ENCODE measurements at regions not wholly inside any gene's neighbourhood (a gene's known extent, or its start where the extent isn't known, plus 50 kb on each side); places are given as distances from the start of the nearest gene placed in this dataset.

- Histone ChIP-seq H3K27ac (ENCODE audit: low read length) (no peak overlapping the region), H3K27me3 (ENCODE audit: insufficient read depth, low read length, poor library complexity) (no peaks in the 10 kb centered on the region), H3K9me3 (ENCODE audit: insufficient read depth, low read length, severe bottlenecking) (no peaks in the 10 kb centered on the region), H3K79me2 (ENCODE audit: insufficient read depth, low read length) (no peaks in the 10 kb centered on the region), H3K4me3 (ENCODE audit: low read depth in 1 of 2, low read length in 2 of 2) (no peak overlapping the region), H3K9ac (ENCODE audit: low read depth, low read length) (no peak overlapping the region), H3K4me1 (ENCODE audit: insufficient read depth, low read length) (no peaks in the 10 kb centered on the region), H3K4me2 (ENCODE audit: insufficient read depth, low read length) (no peak overlapping the region), H3K36me3 (ENCODE audit: insufficient read depth, low read length) (peaks cover 32% of the 10 kb centered on the region), H4K20me1 (ENCODE audit: insufficient read depth, low read length) (no peaks in the 10 kb centered on the region), H2AFZ (ENCODE audit: low read depth, low read length) (no peak overlapping the region)
- ATAC-seq (ENCODE audit: insufficient read depth, low read depth) (no peak), DNase-seq (no peak)
- no peak for TF ChIP-seq CTCF (IDR thresholded peaks at IDR 0.05; ENCODE audit: borderline replicate concordance, extremely low read depth, low read length, poor library complexity, severe bottlenecking)
- TF ChIP-seq EZH2 (IDR thresholded peaks at IDR 0.05; ENCODE audit: borderline replicate concordance, low read depth, low read length, severe bottlenecking): no peak
These were observed 127.0 kb upstream of the CCDC54 start for GRCh38 chr3:107250221-107250620.

GRCh38 chr3:107251819-107252218 is 125.4 kb upstream of the CCDC54 start:
- Histone ChIP-seq H3K27me3 (ENCODE audit: insufficient read depth, low read length, poor library complexity) (no peaks in the 10 kb centered on the region), H3K79me2 (ENCODE audit: insufficient read depth, low read length) (no peaks in the 10 kb centered on the region), H3K9ac (ENCODE audit: low read depth, low read length) (no peak overlapping the region), H3K27ac (ENCODE audit: low read length) (no peak overlapping the region), H2AFZ (ENCODE audit: low read depth, low read length) (no peak overlapping the region), H3K9me3 (ENCODE audit: insufficient read depth, low read length, severe bottlenecking) (no peaks in the 10 kb centered on the region), H3K4me3 (ENCODE audit: low read depth in 1 of 2, low read length in 2 of 2) (no peak overlapping the region), H3K4me2 (ENCODE audit: insufficient read depth, low read length) (no peak overlapping the region), H4K20me1 (ENCODE audit: insufficient read depth, low read length) (no peaks in the 10 kb centered on the region), H3K36me3 (ENCODE audit: insufficient read depth, low read length) (peaks cover 19% of the 10 kb centered on the region; the same call in 1 of the 2 replicates), H3K4me1 (ENCODE audit: insufficient read depth, low read length) (no peaks in the 10 kb centered on the region)
- TF ChIP-seq CTCF (IDR thresholded peaks at IDR 0.05; ENCODE audit: borderline replicate concordance, extremely low read depth, low read length, poor library complexity, severe bottlenecking): no peak
- no peak for TF ChIP-seq EZH2 (IDR thresholded peaks at IDR 0.05; ENCODE audit: borderline replicate concordance, low read depth, low read length, severe bottlenecking)
- DNase-seq: no peak
- ATAC-seq (ENCODE audit: insufficient read depth, low read depth): no peak

GRCh38 chr3:107256963-107257362 is 120.3 kb upstream of the CCDC54 start:
- no peak overlapping the region for H3K9ac ChIP-seq (ENCODE audit: low read depth, low read length)
- H4K20me1 ChIP-seq (ENCODE audit: insufficient read depth, low read length): no peaks in the 10 kb centered on the region
- H2AFZ ChIP-seq (ENCODE audit: low read depth, low read length): no peak overlapping the region
- H3K4me2 ChIP-seq (ENCODE audit: insufficient read depth, low read length): no peak overlapping the region
- no peak for TF ChIP-seq CTCF (IDR thresholded peaks at IDR 0.05; ENCODE audit: borderline replicate concordance, extremely low read depth, low read length, poor library complexity, severe bottlenecking)
- no peak for TF ChIP-seq EZH2 (IDR thresholded peaks at IDR 0.05; ENCODE audit: borderline replicate concordance, low read depth, low read length, severe bottlenecking)
- no peak for DNase-seq
- no peaks in the 10 kb centered on the region for H3K9me3 ChIP-seq (ENCODE audit: insufficient read depth, low read length, severe bottlenecking)
- H3K27me3 ChIP-seq (ENCODE audit: insufficient read depth, low read length, poor library complexity): no peaks in the 10 kb centered on the region
- no peak overlapping the region for H3K4me3 ChIP-seq (ENCODE audit: low read depth in 1 of 2, low read length in 2 of 2)
- no peaks in the 10 kb centered on the region for H3K36me3 ChIP-seq (ENCODE audit: insufficient read depth, low read length)
- ATAC-seq (ENCODE audit: insufficient read depth, low read depth): no peak
- H3K27ac ChIP-seq (ENCODE audit: low read length): no peak overlapping the region
- no peaks in the 10 kb centered on the region for H3K79me2 ChIP-seq (ENCODE audit: insufficient read depth, low read length)
- no peaks in the 10 kb centered on the region for H3K4me1 ChIP-seq (ENCODE audit: insufficient read depth, low read length)

GRCh38 chr3:107258300-107258699 is 118.9 kb upstream of the CCDC54 start:
- no peak overlapping the region for H2AFZ ChIP-seq (ENCODE audit: low read depth, low read length)
- no peak overlapping the region for H3K4me3 ChIP-seq (ENCODE audit: low read depth in 1 of 2, low read length in 2 of 2)
- H3K4me2 ChIP-seq (ENCODE audit: insufficient read depth, low read length): no peak overlapping the region
- no peaks in the 10 kb centered on the region for H3K27me3 ChIP-seq (ENCODE audit: insufficient read depth, low read length, poor library complexity)
- no peaks in the 10 kb centered on the region for H3K36me3 ChIP-seq (ENCODE audit: insufficient read depth, low read length)
- no peak overlapping the region for H3K27ac ChIP-seq (ENCODE audit: low read length)
- no peaks in the 10 kb centered on the region for H4K20me1 ChIP-seq (ENCODE audit: insufficient read depth, low read length)
- H3K79me2 ChIP-seq (ENCODE audit: insufficient read depth, low read length): no peaks in the 10 kb centered on the region
- DNase-seq: no peak
- H3K9ac ChIP-seq (ENCODE audit: low read depth, low read length): no peak overlapping the region
- TF ChIP-seq EZH2 (IDR thresholded peaks at IDR 0.05; ENCODE audit: borderline replicate concordance, low read depth, low read length, severe bottlenecking): no peak
- TF ChIP-seq CTCF (IDR thresholded peaks at IDR 0.05; ENCODE audit: borderline replicate concordance, extremely low read depth, low read length, poor library complexity, severe bottlenecking): no peak
- no peaks in the 10 kb centered on the region for H3K4me1 ChIP-seq (ENCODE audit: insufficient read depth, low read length)
- H3K9me3 ChIP-seq (ENCODE audit: insufficient read depth, low read length, severe bottlenecking): no peaks in the 10 kb centered on the region
- ATAC-seq (ENCODE audit: insufficient read depth, low read depth): no peak
